Osteoblast (primary cell): ENCODE measurements at regions not wholly inside any gene's neighbourhood (a gene's known extent, or its start where the extent isn't known, plus 50 kb on each side); places are given as distances from the start of the nearest gene placed in this dataset.
A peak's percentile ranks its signal among the peaks of the same experiment; 100 is the strongest.

Experiments used
- DNase-seq: peaks from one replicate; pipeline ENCODE4 v3.0.0; 2011; ENCODE audit warnings: low spot score, mixed read lengths; ENCODE audit not compliant: insufficient read length; ENCODE audit errors: missing footprints
- H2AFZ ChIP-seq: 2 replicates; pipeline ENCODE4 v1.6.0; 2011; ENCODE audit warnings: mild to moderate bottlenecking, low read length
- H3K27ac ChIP-seq: 2 replicates; pipeline ENCODE4 v1.5.1; 2011; ENCODE audit warnings: mild to moderate bottlenecking, low read depth, low read length, moderate library complexity
- H3K27me3 ChIP-seq: 2 replicates; pipeline ENCODE4 v1.6.0; 2012; ENCODE audit warnings: mild to moderate bottlenecking, control low read depth, inconsistent platforms, low read length, moderate library complexity; ENCODE audit not compliant: insufficient read depth
- H3K36me3 ChIP-seq: 2 replicates; pipeline ENCODE4 v1.5.1; 2011; ENCODE audit warnings: mild to moderate bottlenecking, low read length, control low read depth, moderate library complexity; ENCODE audit not compliant: insufficient read depth
- H3K4me1 ChIP-seq: 2 replicates; pipeline ENCODE4 v1.5.1; 2011; ENCODE audit warnings: mild to moderate bottlenecking, low read length, control low read depth, moderate library complexity; ENCODE audit not compliant: insufficient read depth
- H3K4me2 ChIP-seq: 2 replicates; pipeline ENCODE4 v1.6.0; 2011; ENCODE audit warnings: mild to moderate bottlenecking, low read length; ENCODE audit not compliant: insufficient read depth
- H3K4me3 ChIP-seq: fragments of 200-600 bp; sonication (generic); 3 replicates; pipeline ENCODE4 v1.5.1; 2012; ENCODE audit warnings: mild to moderate bottlenecking, low read length, inconsistent platforms; ENCODE audit not compliant: insufficient read depth
- H3K79me2 ChIP-seq: 2 replicates; pipeline ENCODE4 v1.6.0; 2012; ENCODE audit warnings: mild to moderate bottlenecking, low read length, control low read depth, inconsistent platforms; ENCODE audit not compliant: insufficient read depth
- H3K9me3 ChIP-seq: 2 replicates; pipeline ENCODE4 v1.5.1; 2011; ENCODE audit warnings: low read depth, low read length, control low read depth
- H4K20me1 ChIP-seq: 2 replicates; pipeline ENCODE4 v1.6.0; 2012; ENCODE audit warnings: mild to moderate bottlenecking, low read length, control low read depth; ENCODE audit not compliant: insufficient read depth
- TF ChIP-seq, protein P1 (sequence below): IDR thresholded peaks from 2 replicates; pipeline ENCODE4 v1.5.1; 2011; ENCODE audit warnings: mild to moderate bottlenecking, low read depth, low read length, moderate library complexity; ENCODE audit errors: extremely low read depth

DNA sequence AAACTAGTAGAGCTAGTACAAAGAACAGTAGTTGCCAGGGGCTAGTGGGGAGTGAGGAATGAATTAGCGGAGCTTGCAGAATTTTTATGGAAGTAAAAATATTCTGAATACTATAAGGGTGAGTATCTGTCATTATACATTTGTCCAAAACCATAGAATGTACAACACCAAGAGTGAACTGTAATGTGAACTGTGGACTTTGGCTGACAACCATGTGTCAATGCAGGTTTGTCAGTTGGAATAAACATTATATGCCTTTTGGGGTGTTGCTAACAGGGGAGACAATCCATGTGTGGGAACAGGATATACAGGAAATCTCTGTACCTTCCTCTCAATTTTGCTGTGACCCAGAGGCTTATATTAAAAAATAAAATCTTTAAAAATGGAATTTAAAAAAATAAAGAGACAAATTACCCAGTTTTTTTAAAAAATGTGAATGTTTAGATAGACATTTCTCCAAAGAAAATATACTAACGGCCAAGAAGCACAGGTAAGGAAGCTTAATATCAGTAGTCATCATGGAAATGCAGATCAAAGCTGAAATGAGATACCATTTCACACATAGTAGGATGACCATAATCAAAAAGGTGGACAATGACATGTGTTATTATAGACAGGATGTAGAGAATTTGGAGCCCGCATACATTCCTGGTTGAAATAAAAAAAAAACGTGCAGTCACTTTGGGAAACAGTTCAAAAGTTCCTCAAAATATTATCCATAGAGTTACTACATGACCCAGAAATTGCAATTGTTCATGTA lies 899.8 kb downstream of the RAB28 start:
- H3K4me3 ChIP-seq = no peak overlapping the region
- peak overlapping the region; percentile 48 for H3K27ac ChIP-seq
- H3K79me2 ChIP-seq = no peaks in the 10 kb centered on the region
- no peaks in the 10 kb centered on the region for H3K36me3 ChIP-seq
- H3K9me3 ChIP-seq = no peaks in the 10 kb centered on the region
- no peaks in the 10 kb centered on the region for H3K4me1 ChIP-seq
- DNase-seq = no peak
- TF ChIP-seq, protein P1, sequence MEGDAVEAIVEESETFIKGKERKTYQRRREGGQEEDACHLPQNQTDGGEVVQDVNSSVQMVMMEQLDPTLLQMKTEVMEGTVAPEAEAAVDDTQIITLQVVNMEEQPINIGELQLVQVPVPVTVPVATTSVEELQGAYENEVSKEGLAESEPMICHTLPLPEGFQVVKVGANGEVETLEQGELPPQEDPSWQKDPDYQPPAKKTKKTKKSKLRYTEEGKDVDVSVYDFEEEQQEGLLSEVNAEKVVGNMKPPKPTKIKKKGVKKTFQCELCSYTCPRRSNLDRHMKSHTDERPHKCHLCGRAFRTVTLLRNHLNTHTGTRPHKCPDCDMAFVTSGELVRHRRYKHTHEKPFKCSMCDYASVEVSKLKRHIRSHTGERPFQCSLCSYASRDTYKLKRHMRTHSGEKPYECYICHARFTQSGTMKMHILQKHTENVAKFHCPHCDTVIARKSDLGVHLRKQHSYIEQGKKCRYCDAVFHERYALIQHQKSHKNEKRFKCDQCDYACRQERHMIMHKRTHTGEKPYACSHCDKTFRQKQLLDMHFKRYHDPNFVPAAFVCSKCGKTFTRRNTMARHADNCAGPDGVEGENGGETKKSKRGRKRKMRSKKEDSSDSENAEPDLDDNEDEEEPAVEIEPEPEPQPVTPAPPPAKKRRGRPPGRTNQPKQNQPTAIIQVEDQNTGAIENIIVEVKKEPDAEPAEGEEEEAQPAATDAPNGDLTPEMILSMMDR = no peak
- H2AFZ ChIP-seq = no peak overlapping the region
- no peak overlapping the region for H3K4me2 ChIP-seq
- no peaks in the 10 kb centered on the region for H4K20me1 ChIP-seq
- H3K27me3 ChIP-seq = no peaks in the 10 kb centered on the region

- Histone ChIP-seq H3K36me3 (no peaks in the 10 kb centered on the region), H3K27me3 (no peaks in the 10 kb centered on the region), H2AFZ (no peak overlapping the region), H3K4me3 (no peak overlapping the region), H3K79me2 (no peaks in the 10 kb centered on the region), H3K9me3 (no peaks in the 10 kb centered on the region), H3K4me2 (peak overlapping the region; percentile 4), H4K20me1 (no peaks in the 10 kb centered on the region), H3K27ac (peak overlapping the region; percentile 48), H3K4me1 (no peaks in the 10 kb centered on the region)
- TF ChIP-seq, protein P1 = no peak
- no peak for DNase-seq
Measured at GRCh38 chr4:12583275-12583674, 900.9 kb downstream of the RAB28 start.

GRCh38 chr4:12580787-12581186 lies 903.4 kb downstream of the RAB28 start:
- Histone ChIP-seq H3K4me1 (no peaks in the 10 kb centered on the region), H3K4me2 (no peak overlapping the region), H3K27ac (no peak overlapping the region), H2AFZ (no peak overlapping the region), H3K79me2 (no peaks in the 10 kb centered on the region), H3K4me3 (no peak overlapping the region), H3K27me3 (no peaks in the 10 kb centered on the region), H4K20me1 (no peaks in the 10 kb centered on the region), H3K9me3 (no peaks in the 10 kb centered on the region), H3K36me3 (no peaks in the 10 kb centered on the region)
- no peak for DNase-seq
- TF ChIP-seq, protein P1 = no peak

DNA sequence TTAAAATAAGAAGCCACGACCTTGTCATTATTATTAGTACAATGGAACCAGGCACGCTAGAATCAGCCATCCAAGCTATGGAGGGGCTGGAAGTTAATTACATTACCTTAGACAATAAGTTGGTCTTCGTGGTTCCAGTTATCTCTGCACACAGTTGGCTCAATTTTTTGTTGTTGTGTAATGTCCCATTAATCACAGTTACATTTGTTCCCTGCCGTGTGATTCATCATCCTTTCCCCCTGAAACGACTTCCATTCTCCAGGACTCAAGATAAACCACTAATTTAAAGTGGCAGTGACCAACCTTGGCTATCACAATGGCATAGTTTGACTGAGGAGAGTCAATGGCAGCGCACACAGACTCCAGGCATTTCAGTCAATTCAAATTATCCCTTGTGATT lies 905.0 kb downstream of the RAB28 start:
- no peak for DNase-seq
- Histone ChIP-seq H2AFZ (no peak overlapping the region), H3K9me3 (no peaks in the 10 kb centered on the region), H3K4me1 (no peaks in the 10 kb centered on the region), H3K27ac (no peak overlapping the region), H3K79me2 (no peaks in the 10 kb centered on the region), H3K4me2 (no peak overlapping the region), H3K27me3 (no peaks in the 10 kb centered on the region), H3K36me3 (no peaks in the 10 kb centered on the region), H4K20me1 (no peaks in the 10 kb centered on the region), H3K4me3 (no peak overlapping the region)
- TF ChIP-seq, protein P1 = no peak
